Stomach (tissue), 4 donors: ENCODE measurements at regions not wholly inside any gene's neighbourhood (a gene's known extent, or its start where the extent isn't known, plus 50 kb on each side); places are given as distances from the start of the nearest gene placed in this dataset.

ENCODE experiments used
- POLR2A ChIP-seq, 4 donors: fragments of 450-650 bp; IDR thresholded peaks; one replicate each; pipeline ENCODE4 v1.6.1; 2016; ENCODE audit warnings: antibody characterized with exemption in 4 of 4, control low read depth in 2 of 4, mild to moderate bottlenecking in 1 of 4, moderate library complexity in 1 of 4
- POLR2AphosphoS5 ChIP-seq, 3 donors: sonication (generic); formaldehyde crosslinking; IDR thresholded peaks; one replicate each; pipeline ENCODE4 v1.6.1; 2016; ENCODE audit warnings: antibody characterized with exemption in 3 of 3

DNA sequence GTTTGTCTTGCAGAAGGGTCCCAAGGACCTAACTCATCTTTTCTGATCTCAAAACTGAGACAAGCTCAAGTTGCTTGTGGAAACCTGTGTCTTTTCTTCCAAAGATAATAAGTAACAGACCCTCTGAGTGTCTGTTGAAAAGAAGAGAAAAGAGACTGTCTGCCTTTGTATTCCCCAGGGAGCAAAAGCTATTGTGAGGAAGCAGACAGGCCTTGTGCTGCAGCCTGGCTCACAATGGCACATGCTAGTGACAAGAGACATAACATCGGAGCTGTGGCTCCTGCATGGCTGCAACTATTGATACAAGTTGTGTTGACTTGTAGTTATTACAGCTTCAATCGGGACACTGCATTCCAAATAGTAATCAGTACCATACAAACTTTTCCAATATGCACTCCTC is 202.9 kb downstream of the DKK1 start:
- no peak for TF ChIP-seq POLR2AphosphoS5 (IDR thresholded peaks at IDR 0.05)
- no peak for TF ChIP-seq POLR2A (IDR thresholded peaks at IDR 0.05)
